Islet precursor cell (in vitro differentiated cells): ENCODE measurements at regions not wholly inside any gene's neighbourhood (a gene's known extent, or its start where the extent isn't known, plus 50 kb on each side); places are given as distances from the start of the nearest gene placed in this dataset.
"Not testable (repeated sequence)": the region's sequence is repeated elsewhere in the genome, so short reads cannot be mapped to it uniquely, and the experiment has no call there.

Experiments
- DNase-seq: peaks from one replicate; pipeline ENCODE4 v3.0.0-alpha.2; 2018

DNA sequence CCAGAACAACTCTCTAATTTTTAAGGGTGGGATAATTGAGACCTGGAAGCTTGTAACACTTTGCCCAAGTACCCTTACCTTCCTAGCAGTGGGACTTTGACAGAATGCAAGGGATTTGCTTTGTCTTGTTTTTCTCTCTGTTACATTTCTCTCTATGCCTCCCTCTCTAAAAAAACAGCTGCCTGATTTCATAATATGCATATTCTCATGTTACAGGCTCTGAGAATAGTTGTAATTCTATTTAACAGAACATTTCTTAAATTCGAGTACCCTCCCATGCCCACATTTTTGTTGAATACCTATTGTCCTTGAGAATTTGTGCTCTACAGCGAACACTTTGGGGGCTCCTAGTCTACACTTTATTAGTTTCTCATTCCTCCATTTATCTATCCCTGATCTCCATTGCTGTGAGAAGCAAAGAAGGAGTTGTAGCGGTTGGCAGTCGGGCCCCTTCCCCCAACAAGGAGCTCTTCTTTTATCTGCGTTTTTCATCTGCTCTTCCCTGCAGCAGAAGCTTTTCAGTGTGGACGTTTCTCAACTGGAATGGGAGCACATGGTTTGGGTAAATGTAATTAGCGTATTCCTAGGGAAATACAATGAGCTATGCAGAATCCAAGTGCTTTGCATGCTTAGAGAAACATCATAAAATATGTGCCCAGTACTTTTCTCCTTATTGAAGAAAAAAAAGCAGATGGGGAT, 117.7 kb upstream of the CCDC90B start:
- peak; percentile 61 for DNase-seq

DNA sequence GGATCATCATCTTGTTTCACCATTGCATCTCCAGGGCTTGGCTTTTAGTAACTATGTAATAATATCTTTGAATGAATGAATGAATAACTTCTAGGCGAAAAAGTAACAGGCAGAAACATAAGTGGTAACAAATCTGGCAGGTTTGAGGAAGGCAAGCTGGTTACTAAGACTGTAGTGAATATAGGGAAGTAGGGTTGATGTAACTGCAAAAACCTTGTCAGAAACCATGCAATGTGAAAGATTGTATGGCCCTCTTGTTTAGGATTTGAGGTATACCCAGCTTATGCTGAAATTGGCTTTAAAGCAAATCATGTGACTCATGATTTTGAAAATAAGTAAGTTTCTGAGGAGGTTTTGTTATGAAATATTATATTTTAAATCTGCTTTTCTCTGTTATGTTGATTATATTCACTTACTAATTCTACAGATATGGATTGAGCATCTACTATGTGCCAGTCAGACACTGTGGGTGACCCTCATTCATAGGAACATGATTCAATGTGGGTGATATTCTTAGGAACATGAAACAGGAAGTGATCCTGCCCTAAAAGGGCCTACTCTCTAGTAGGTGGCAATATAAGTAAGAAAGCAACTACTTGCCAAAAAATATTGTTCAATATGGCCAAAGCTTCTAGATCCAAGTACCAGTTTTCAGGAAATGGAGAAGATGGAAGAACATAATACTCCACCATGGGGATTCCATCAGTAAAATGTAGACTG, 115.5 kb upstream of the CCDC90B start:
- DNase-seq, result no peak

DNA sequence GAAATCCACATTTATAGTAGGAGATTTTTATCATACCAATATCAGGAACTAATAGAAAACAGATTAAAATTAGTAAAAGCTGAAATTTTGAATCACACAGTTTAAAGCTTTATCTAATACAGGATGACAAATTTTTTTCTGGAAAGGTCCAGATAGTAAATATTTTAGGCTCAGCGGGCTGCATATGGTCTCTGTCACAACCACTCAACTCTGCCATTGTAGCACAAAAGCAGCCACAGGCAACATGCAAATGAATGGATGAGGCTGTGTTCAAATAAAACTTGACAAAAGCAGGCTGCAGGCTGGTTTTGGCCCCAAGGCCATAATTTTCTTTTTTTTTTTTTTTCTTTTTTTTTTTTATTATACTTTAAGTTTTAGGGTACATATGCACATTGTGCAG, 108.2 kb upstream of the CCDC90B start:
- no peak for DNase-seq

DNA sequence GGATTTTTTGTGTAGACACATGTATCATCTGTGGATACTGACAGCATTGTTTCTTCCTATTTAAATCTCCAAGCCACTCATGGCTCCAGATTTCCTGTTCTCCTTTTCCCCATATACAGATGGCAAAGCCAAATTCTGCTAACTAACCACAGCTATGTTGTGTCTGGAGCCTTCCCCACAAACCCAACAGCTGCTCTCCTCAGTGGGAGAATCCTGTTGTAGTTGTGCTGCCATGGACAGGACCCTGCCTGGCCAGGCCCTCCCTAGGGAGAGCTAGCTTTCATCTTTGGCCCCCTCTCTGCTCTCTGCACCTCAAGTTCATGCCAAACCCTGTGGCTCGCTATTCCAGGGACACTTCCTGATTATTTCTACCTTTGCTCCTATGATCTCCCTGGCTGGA, 106.4 kb upstream of the CCDC90B start:
- DNase-seq, result no peak

GRCh38 chr11:83389975-83390374, 103.8 kb upstream of the CCDC90B start:
- DNase-seq, result no peak

GRCh38 chr11:83383838-83384237, 97.7 kb upstream of the CCDC90B start:
- DNase-seq, result not testable (repeated sequence)

- DNase-seq, result no peak
Measured at GRCh38 chr11:83374311-83374710, 88.1 kb upstream of the CCDC90B start.

DNA sequence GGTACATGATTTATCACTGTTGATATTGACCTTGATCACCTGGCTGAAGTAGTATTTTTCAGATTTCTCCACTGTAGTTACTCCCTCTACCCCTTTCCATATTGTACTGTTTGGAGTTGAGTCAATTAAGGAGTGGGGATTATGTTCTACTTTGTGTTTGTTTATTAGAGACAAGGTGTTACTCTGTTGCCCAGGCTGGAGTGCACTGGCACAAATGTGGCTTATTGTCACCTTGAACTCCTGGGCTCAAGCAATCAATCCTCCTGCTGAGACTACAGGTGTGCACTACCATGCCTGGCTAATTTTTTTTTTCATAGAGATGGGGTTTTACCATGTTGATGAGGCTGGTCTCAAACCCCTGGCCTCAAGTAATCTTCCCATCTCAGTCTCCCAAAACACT, 85.3 kb upstream of the CCDC90B start:
- DNase-seq, result no peak

DNA sequence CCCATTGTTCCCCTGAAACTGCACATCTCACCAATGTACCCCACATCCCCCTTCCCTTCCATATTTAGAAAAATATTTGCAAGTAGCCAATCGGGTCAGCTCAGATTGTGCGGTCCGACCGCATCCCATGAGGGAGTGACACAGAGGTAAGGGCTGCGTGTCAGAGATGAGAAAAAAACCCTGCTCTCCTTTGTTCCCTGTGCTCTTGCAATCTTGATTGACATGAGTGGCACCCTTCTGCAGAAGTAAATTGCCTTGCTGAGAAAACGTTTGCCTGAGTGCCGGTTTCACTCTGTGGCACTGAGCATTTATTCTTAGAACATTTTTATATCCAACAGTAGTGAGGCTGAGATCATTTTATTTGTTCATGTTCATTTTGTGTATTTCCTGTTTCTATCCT, 81.6 kb upstream of the CCDC90B start:
- peak; percentile 67 for DNase-seq

GRCh38 chr11:83364500-83365045, 78.4 kb upstream of the CCDC90B start:
- no peak for DNase-seq

- DNase-seq, result no peak
Measured at GRCh38 chr11:83363312-83363711, 77.1 kb upstream of the CCDC90B start.

GRCh38 chr11:83361831-83362230, 75.7 kb upstream of the CCDC90B start:
- no peak for DNase-seq

DNA sequence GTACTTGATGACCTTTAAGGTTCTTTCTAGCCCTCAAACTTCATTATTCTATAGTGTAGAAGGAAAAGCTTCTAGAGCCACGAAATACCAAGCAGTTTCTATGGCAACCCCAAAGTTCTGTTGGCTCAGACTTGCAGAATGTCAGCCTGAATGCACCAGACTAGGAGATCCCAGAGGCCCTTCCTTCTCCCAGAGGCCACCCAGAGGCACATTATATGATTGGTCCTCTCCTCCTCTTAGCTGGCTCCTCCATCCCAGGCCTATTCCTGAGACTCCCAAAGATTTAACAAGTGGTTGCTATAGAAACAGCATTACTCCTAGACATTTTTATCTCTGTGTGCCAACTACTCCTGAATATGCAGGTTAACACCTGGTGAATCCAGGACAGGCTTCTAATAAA, 69.2 kb upstream of the CCDC90B start:
- DNase-seq, result no peak

DNA sequence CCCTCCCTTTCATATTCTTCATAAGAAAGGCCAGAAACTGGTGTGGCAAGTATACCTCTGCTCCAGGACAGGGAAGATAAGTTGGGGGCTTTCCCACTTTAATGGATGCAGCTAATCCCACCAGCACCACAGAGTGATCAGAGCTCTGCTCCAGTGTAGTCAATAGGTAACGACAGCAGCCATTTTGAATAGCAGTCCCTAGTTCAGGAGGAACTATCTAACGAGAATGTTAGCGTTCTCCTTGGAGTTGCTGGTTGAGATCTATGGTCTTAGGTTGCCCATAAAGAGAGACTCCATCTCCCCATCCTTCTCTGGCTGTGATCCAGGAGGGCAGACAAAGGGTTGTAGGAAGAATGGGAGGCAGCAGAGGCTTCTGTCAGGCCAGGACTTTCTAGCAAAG, 64.0 kb upstream of the CCDC90B start:
- no peak for DNase-seq

GRCh38 chr11:83349296-83349695, 63.1 kb upstream of the CCDC90B start:
- no peak for DNase-seq

DNA sequence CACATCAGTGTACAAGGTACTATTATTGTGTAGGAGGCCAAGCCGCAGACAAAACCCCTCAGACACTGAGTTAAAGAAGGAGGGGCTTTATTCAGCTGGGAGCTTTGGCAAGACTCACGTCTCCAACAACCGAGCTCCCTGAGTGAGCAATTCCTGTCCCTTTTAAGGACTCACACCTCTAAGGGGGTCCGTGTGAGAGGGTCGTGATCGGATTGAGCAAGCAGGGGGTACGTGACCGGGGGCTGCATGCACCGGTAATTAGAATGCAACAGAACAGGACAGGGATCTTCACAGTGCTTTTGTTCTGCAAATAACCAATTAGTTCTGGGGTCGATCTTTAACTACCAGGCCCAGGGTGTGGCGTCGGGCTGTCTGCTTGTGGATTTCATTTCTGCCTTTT, 60.5 kb upstream of the CCDC90B start:
- DNase-seq, result not testable (repeated sequence)

GRCh38 chr11:83344521-83344920, 58.4 kb upstream of the CCDC90B start:
- not testable (repeated sequence) for DNase-seq

DNA sequence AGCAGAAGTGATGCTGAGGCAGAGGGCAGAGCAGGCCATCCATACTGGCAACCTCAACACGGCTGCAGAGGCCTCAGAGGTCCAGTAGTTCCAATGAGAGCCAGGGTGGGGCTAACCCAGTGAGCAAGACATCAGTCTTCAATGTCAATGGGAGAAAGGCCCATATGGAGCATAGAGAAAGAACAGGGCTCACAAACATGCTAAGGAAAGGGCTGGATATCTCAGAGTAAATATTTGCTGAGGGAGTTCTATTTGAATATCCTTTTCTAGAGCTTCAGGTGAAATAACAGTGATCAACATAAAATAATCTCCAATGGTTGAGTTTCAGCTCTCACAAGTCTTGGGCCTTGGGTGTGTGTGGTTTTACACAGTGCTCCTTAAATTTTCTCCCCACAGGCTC, 50.8 kb upstream of the CCDC90B start:
- no peak for DNase-seq
